H9 (cell line): ENCODE measurements at regions not wholly inside any gene's neighbourhood (a gene's known extent, or its start where the extent isn't known, plus 50 kb on each side); places are given as distances from the start of the nearest gene placed in this dataset.

Experiments used
- DNase-seq: peaks from one replicate; pipeline ENCODE4 v3.0.0-alpha.2; 2017
- H2AFZ ChIP-seq: one replicate; pipeline ENCODE4 v1.6.1; 2013; ENCODE audit warnings: mild to moderate bottlenecking, low read length, control low read depth, moderate library complexity
- H2AK5ac ChIP-seq: 2 replicates; pipeline ENCODE4 v1.6.1; 2013; ENCODE audit warnings: low read length, control low read depth, mixed read lengths; ENCODE audit not compliant: insufficient read length
- H2BK120ac ChIP-seq: one replicate; pipeline ENCODE4 v1.6.1; 2013; ENCODE audit warnings: low read depth, mild to moderate bottlenecking, low read length, control low read depth, inconsistent platforms; ENCODE audit not compliant: poor library complexity, severe bottlenecking
- H2BK12ac ChIP-seq: 2 replicates; pipeline ENCODE4 v1.6.1; 2013; ENCODE audit warnings: low read length, control low read depth, mixed read lengths, low read depth; ENCODE audit not compliant: insufficient read length
- H2BK15ac ChIP-seq: 2 replicates; pipeline ENCODE4 v1.6.1; 2013; ENCODE audit warnings: low read depth, low read length, control low read depth
- H2BK20ac ChIP-seq: one replicate; pipeline ENCODE4 v1.6.1; 2013; ENCODE audit warnings: low read depth, mild to moderate bottlenecking, low read length, control low read depth, inconsistent platforms; ENCODE audit not compliant: poor library complexity, severe bottlenecking
- H2BK5ac ChIP-seq: 2 replicates; pipeline ENCODE4 v1.6.1; 2013; ENCODE audit warnings: low read length, control low read depth, mixed read lengths; ENCODE audit not compliant: insufficient read length
- H3K14ac ChIP-seq: 2 replicates; pipeline ENCODE4 v1.6.1; 2013; ENCODE audit warnings: low read length, control low read depth; ENCODE audit not compliant: insufficient read depth
- H3K18ac ChIP-seq: 2 replicates; pipeline ENCODE4 v1.6.1; 2013; ENCODE audit warnings: low read depth, mild to moderate bottlenecking, mixed read lengths, low read length, control low read depth; ENCODE audit not compliant: insufficient read length
- H3K23ac ChIP-seq: 2 replicates; pipeline ENCODE4 v1.6.1; 2013; ENCODE audit warnings: low read length, control low read depth, mixed read lengths, low read depth; ENCODE audit not compliant: insufficient read length
- H3K23me2 ChIP-seq: 2 replicates; pipeline ENCODE4 v1.6.1; 2013; ENCODE audit warnings: low read depth, mild to moderate bottlenecking, mixed read lengths, low read length, control low read depth; ENCODE audit not compliant: insufficient read length, poor library complexity, severe bottlenecking
- H3K27ac ChIP-seq: 2 replicates; pipeline ENCODE4 v1.5.1; 2013; ENCODE audit warnings: low read length, control low read depth, mixed read lengths, low read depth; ENCODE audit not compliant: insufficient read length
- H3K27me3 ChIP-seq: 2 replicates; pipeline ENCODE4 v1.6.1; 2013; ENCODE audit warnings: low read length, control low read depth, inconsistent platforms; ENCODE audit not compliant: insufficient read depth
- H3K4ac ChIP-seq: 2 replicates; pipeline ENCODE4 v1.6.1; 2013; ENCODE audit warnings: low read depth, mild to moderate bottlenecking, control low read depth, inconsistent platforms, low read length, moderate library complexity
- H3K4me1 ChIP-seq: 2 replicates; pipeline ENCODE4 v1.6.1; 2013; ENCODE audit warnings: low read length, control low read depth, inconsistent platforms; ENCODE audit not compliant: insufficient read depth
- H3K4me2 ChIP-seq: 2 replicates; pipeline ENCODE4 v1.6.1; 2013; ENCODE audit warnings: low read length, control low read depth, mixed read lengths; ENCODE audit not compliant: insufficient read length, insufficient read depth
- H3K56ac ChIP-seq: 2 replicates; pipeline ENCODE4 v1.6.1; 2013; ENCODE audit warnings: low read depth, mild to moderate bottlenecking, mixed read lengths, low read length, control low read depth; ENCODE audit not compliant: insufficient read length
- H3K79me1 ChIP-seq: 2 replicates; pipeline ENCODE4 v1.6.1; 2013; ENCODE audit warnings: low read depth, mild to moderate bottlenecking, moderate library complexity, low read length, control low read depth, inconsistent platforms; ENCODE audit not compliant: insufficient read depth, poor library complexity, severe bottlenecking
- H3K79me2 ChIP-seq: 2 replicates; pipeline ENCODE4 v1.6.1; 2013; ENCODE audit warnings: low read length, control low read depth, inconsistent platforms; ENCODE audit not compliant: insufficient read depth
- H3K9ac ChIP-seq: 2 replicates; pipeline ENCODE4 v1.6.1; 2013; ENCODE audit warnings: low read length, control low read depth, mixed read lengths; ENCODE audit not compliant: insufficient read length; ENCODE audit errors: extremely low read depth
- H3K9me3 ChIP-seq: one replicate; pipeline ENCODE4 v1.6.1; 2013; ENCODE audit warnings: low read depth, low read length, inconsistent platforms; ENCODE audit not compliant: control insufficient read depth
- H3T11ph ChIP-seq: one replicate; pipeline ENCODE4 v1.6.1; 2013; ENCODE audit warnings: mild to moderate bottlenecking, low read length, control low read depth, inconsistent platforms
- H4K20me1 ChIP-seq: one replicate; pipeline ENCODE4 v1.6.1; 2013; ENCODE audit not compliant: control insufficient read depth, insufficient read length, insufficient read depth
- H4K5ac ChIP-seq: 2 replicates; pipeline ENCODE4 v1.6.1; 2013; ENCODE audit warnings: low read depth, mild to moderate bottlenecking, mixed read lengths, low read length, control low read depth; ENCODE audit not compliant: insufficient read length
- H4K8ac ChIP-seq: replicated peaks from 2 replicates; pipeline ENCODE4 v1.6.1; 2013; ENCODE audit warnings: low read length, control low read depth, mixed read lengths, low read depth; ENCODE audit not compliant: insufficient read length
- H4K91ac ChIP-seq: 2 replicates; pipeline ENCODE4 v1.6.1; 2013; ENCODE audit warnings: low read depth, mild to moderate bottlenecking, moderate library complexity, mixed read lengths, low read length, control low read depth; ENCODE audit not compliant: insufficient read length
- H3K27ac Mint-ChIP-seq, 3 experiments: 2 replicates in 2 of 3; 3 replicates in 1 of 3; pipeline ENCODE4 v1.8.0; 2020 to 2021; ENCODE audit warnings: mixed read lengths in 3 of 3, mild to moderate bottlenecking in 1 of 3, moderate library complexity in 1 of 3
- H3K27me3 Mint-ChIP-seq: 2 replicates; pipeline ENCODE4 v1.8.0; 2021; ENCODE audit warnings: low read depth, mild to moderate bottlenecking, moderate library complexity, mixed read lengths
- H3K36me3 Mint-ChIP-seq, 3 experiments: 2 replicates in 2 of 3; 3 replicates in 1 of 3; pipeline ENCODE4 v1.8.0; 2020 to 2021; ENCODE audit warnings: low read depth in 3 of 3, mixed read lengths in 3 of 3; ENCODE audit not compliant: insufficient read depth in 1 of 3
- H3K4me1 Mint-ChIP-seq, 2 experiments: 2 replicates each; pipeline ENCODE4 v1.8.0; 2020; ENCODE audit warnings: mixed read lengths in 2 of 2
- H3K4me3 Mint-ChIP-seq, 2 experiments: 2 replicates in 1 of 2; 3 replicates in 1 of 2; pipeline ENCODE4 v1.8.0; 2020 to 2021; ENCODE audit warnings: mild to moderate bottlenecking in 2 of 2, mixed read lengths in 2 of 2, moderate library complexity in 1 of 2
- H3K9me3 Mint-ChIP-seq, 2 experiments: 2 replicates in 1 of 2; 3 replicates in 1 of 2; pipeline ENCODE4 v1.8.0; 2020; ENCODE audit warnings: mild to moderate bottlenecking in 2 of 2, mixed read lengths in 2 of 2, moderate library complexity in 1 of 2
- CTCF ChIP-seq: fragments of 200-600 bp; sonication (generic); conservative IDR thresholded peaks from 3 replicates; pipeline ENCODE4 v1.8.0; 2021; ENCODE audit warnings: antibody characterized with exemption, mild to moderate bottlenecking
- WGBS: extraction: QIAGEN DNeasy Blood & Tissue Kit; methylation state at CpG from one replicate; pipeline ENCODE4 v1.1.7; 2013; ENCODE audit warnings: missing lambda C conversion rate, low lambda C conversion rate, mixed read lengths; ENCODE audit not compliant: insufficient read length; ENCODE audit errors: extremely low coverage; 5-methylcytosine and 5-hydroxymethylcytosine counted together

GRCh38 chr20:40893610-40894236 is 134.9 kb upstream of the TOP1 start:
- H3K27me3 Mint-ChIP-seq = no peaks in the 10 kb centered on the region
- H3K23ac ChIP-seq = no peak overlapping the region
- no peak overlapping the region for H2AFZ ChIP-seq
- no peak overlapping the region for H3K9ac ChIP-seq
- no peaks in the 10 kb centered on the region for H3K23me2 ChIP-seq
- H3K56ac ChIP-seq = no peak overlapping the region
- WGBS = no CpG with 5 or more reads among the region's 1 CpG
- H3K18ac ChIP-seq = no peak overlapping the region
- H3K4me1 ChIP-seq = no peaks in the 10 kb centered on the region
- H4K5ac ChIP-seq = no peak overlapping the region
- no peaks in the 10 kb centered on the region for H4K20me1 ChIP-seq
- no peaks in the 10 kb centered on the region for H3K36me3 Mint-ChIP-seq
- no peak overlapping the region for H2BK20ac ChIP-seq
- no peak overlapping the region for H3K14ac ChIP-seq
- H4K91ac ChIP-seq = no peak overlapping the region
- no peak overlapping the region for H4K8ac ChIP-seq
- no peak overlapping the region for H2AK5ac ChIP-seq
- no peaks in the 10 kb centered on the region for H3K9me3 Mint-ChIP-seq
- no peak overlapping the region for H3K27ac ChIP-seq
- H3K79me2 ChIP-seq = no peaks in the 10 kb centered on the region
- H3T11ph ChIP-seq = no peak overlapping the region
- H3K9me3 ChIP-seq = no peaks in the 10 kb centered on the region
- H3K4me2 ChIP-seq = no peak overlapping the region
- no peaks in the 10 kb centered on the region for H3K27me3 ChIP-seq
- H2BK12ac ChIP-seq = no peak overlapping the region
- no peak overlapping the region for H3K4me3 Mint-ChIP-seq
- DNase-seq = no peak
- no peak overlapping the region for H3K4ac ChIP-seq
- no peak overlapping the region for H2BK120ac ChIP-seq
- no peak for TF ChIP-seq CTCF
- no peak overlapping the region; a peak in 1 of 7 replicates for H3K27ac Mint-ChIP-seq
- no peak overlapping the region for H2BK5ac ChIP-seq
- no peak overlapping the region for H2BK15ac ChIP-seq
- H3K4me1 Mint-ChIP-seq = no peaks in the 10 kb centered on the region
- H3K79me1 ChIP-seq = no peaks in the 10 kb centered on the region
